ENCODE measurements at regions not wholly inside any gene's neighbourhood (a gene's known extent, or its start where the extent isn't known, plus 50 kb on each side); places are given as distances from the start of the nearest gene placed in this dataset.

GRCh38 chr20:48291896-48292295, 506.6 kb upstream of the SULF2 start:
- TF ChIP-seq CTCF (conservative IDR thresholded peaks at IDR 0.05; ENCODE audit: low read depth, low read length) (no peak), EZH2 (IDR thresholded peaks at IDR 0.05; ENCODE audit: borderline replicate concordance, low read depth, low read length, poor library complexity, severe bottlenecking) (no peak)
- POLR2A ChIA-PET (ENCODE audit: low non-redundant PET), result interaction anchor here (0.6 kb wide), 1 partner anchor 116 kb away, joined by 4 read pairs; no protein-coding TSS in a partner anchor

GRCh38 chr20:48288930-48289507, 503.7 kb upstream of the SULF2 start:
- CTCF ChIA-PET, result no interaction called here
- Histone ChIP-seq H3K9me3 (ENCODE audit: low read depth, low read length, poor library complexity, severe bottlenecking) (no peaks in the 10 kb centered on the region), H3K36me3 (ENCODE audit: insufficient read depth, low read length, poor library complexity, severe bottlenecking) (no peaks in the 10 kb centered on the region), H3K4me3 (ENCODE audit: low read depth, low read length, poor library complexity, severe bottlenecking) (no peak overlapping the region), H3K27ac (ENCODE audit: low read depth, low read length, poor library complexity, severe bottlenecking) (no peak overlapping the region), H3K27me3 (replicated peaks; ENCODE audit: insufficient read depth, low read depth, low read length, poor library complexity) (peaks cover 8% of the 10 kb centered on the region), H3K4me1 (ENCODE audit: insufficient read depth, low read length, poor library complexity, severe bottlenecking) (no peaks in the 10 kb centered on the region)
- DNase-seq (ENCODE audit: low spot score), result no peak
- intact Hi-C loops (cut with micrococcal nuclease; ENCODE audit: unreplicated experiment), result no loop called here
- TF ChIP-seq CTCF (conservative IDR thresholded peaks at IDR 0.05; ENCODE audit: low read depth, low read length) (no peak), EZH2 (IDR thresholded peaks at IDR 0.05; ENCODE audit: borderline replicate concordance, low read depth, low read length, poor library complexity, severe bottlenecking) (no peak)
- no TSS peak for BruUV-seq (replicated peaks)
- POLR2A ChIA-PET (ENCODE audit: low non-redundant PET), result interaction anchor here (0.6 kb wide), 1 partner anchor 11 kb away, joined by 8 read pairs; no protein-coding TSS in a partner anchor

More at GRCh38 chr20:48291896-48292295, 506.6 kb upstream of the SULF2 start:
- no peaks in the 10 kb centered on the region for H3K4me1 ChIP-seq (ENCODE audit: insufficient read depth, low read length, poor library complexity, severe bottlenecking)
- no peak for DNase-seq (ENCODE audit: low spot score)
- no TSS peak for BruUV-seq (replicated peaks)
- CTCF ChIA-PET, result no interaction called here
- no peak overlapping the region for H3K4me3 ChIP-seq (ENCODE audit: low read depth, low read length, poor library complexity, severe bottlenecking)
- H3K36me3 ChIP-seq (ENCODE audit: insufficient read depth, low read length, poor library complexity, severe bottlenecking), result no peaks in the 10 kb centered on the region
- intact Hi-C loops (cut with micrococcal nuclease; ENCODE audit: unreplicated experiment), result loop anchor here (5.0 to 10.0 kb wide), 2 partner anchors 505 to 617 kb away; partner anchors contain the start of gene SULF2
- H3K9me3 ChIP-seq (ENCODE audit: low read depth, low read length, poor library complexity, severe bottlenecking), result no peaks in the 10 kb centered on the region
- H3K27me3 ChIP-seq (replicated peaks; ENCODE audit: insufficient read depth, low read depth, low read length, poor library complexity), result peaks cover 8% of the 10 kb centered on the region
- H3K27ac ChIP-seq (ENCODE audit: low read depth, low read length, poor library complexity, severe bottlenecking), result no peak overlapping the region

- no peak overlapping the region for H3K4me3 ChIP-seq (ENCODE audit: low read depth, low read length, poor library complexity, severe bottlenecking)
Measured at GRCh38 chr20:48287552-48288170, 502.4 kb upstream of the SULF2 start.

More at GRCh38 chr20:48287552-48288170, 502.4 kb upstream of the SULF2 start:
- TF ChIP-seq CTCF (conservative IDR thresholded peaks at IDR 0.05; ENCODE audit: low read depth, low read length) (no peak), EZH2 (IDR thresholded peaks at IDR 0.05; ENCODE audit: borderline replicate concordance, low read depth, low read length, poor library complexity, severe bottlenecking) (no peak)
- no peak for DNase-seq (ENCODE audit: low spot score)
- BruUV-seq (replicated peaks), result no TSS peak
- ChIA-PET POLR2A (ENCODE audit: low non-redundant PET) (no interaction called here), CTCF (no interaction called here)
- H3K4me1 ChIP-seq (ENCODE audit: insufficient read depth, low read length, poor library complexity, severe bottlenecking), result no peaks in the 10 kb centered on the region
- peaks cover 8% of the 10 kb centered on the region for H3K27me3 ChIP-seq (replicated peaks; ENCODE audit: insufficient read depth, low read depth, low read length, poor library complexity)
- no peak overlapping the region for H3K27ac ChIP-seq (ENCODE audit: low read depth, low read length, poor library complexity, severe bottlenecking)
- no peaks in the 10 kb centered on the region for H3K9me3 ChIP-seq (ENCODE audit: low read depth, low read length, poor library complexity, severe bottlenecking)
- intact Hi-C loops (cut with micrococcal nuclease; ENCODE audit: unreplicated experiment), result no loop called here
- H3K36me3 ChIP-seq (ENCODE audit: insufficient read depth, low read length, poor library complexity, severe bottlenecking), result no peaks in the 10 kb centered on the region

All from A673 (cell line).